ENCODE measurements at regions not wholly inside any gene's neighbourhood (a gene's known extent, or its start where the extent isn't known, plus 50 kb on each side); places are given as distances from the start of the nearest gene placed in this dataset.

- DNase-seq (ENCODE audit: low read depth in 2 of 3, low spot score in 2 of 3), result no peak
Measured at GRCh38 chr6:97557355-97557754, 274.3 kb upstream of the MMS22L start.

DNA sequence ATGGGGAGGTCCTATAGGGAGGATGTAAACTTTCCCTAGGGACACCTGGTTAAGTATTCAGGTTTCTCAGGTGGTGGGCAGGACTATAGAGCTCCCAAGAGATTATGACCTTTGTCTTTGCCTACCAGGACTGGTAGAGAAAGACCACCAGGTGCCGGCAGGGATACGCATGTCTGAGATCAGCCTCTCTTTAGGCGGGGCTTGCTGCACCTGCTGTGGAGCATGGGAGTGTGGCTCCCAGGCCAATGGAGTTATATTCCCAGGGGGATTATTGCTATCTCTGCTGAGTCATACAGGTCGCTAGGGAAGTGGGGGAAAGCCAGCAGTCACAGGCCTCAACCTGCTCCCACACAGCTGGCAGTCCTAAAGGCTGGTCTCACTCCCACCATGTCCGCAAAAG is 280.5 kb upstream of the MMS22L start:
- DNase-seq (ENCODE audit: low read depth in 2 of 3, low spot score in 2 of 3), result no peak

DNA sequence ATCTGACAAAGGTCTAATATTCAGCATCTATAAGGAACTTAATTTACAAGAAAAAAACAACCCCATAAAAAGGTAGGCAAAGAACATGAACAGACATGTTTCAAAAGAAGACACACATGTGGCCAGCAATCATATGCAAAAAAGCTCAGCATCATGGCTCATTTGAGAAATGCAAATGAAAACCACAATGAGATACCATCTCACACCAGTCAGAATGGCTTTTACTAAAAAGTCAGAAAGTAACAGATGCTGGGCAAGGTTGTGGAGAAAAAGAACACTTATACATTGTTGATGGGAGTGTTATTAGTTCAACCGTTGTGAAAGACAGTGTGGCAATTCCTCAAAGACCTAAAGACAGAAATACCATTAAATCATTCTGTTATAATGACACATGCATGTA is 289.9 kb upstream of the MMS22L start:
- DNase-seq (ENCODE audit: low read depth in 2 of 3, low spot score in 2 of 3), result no peak

GRCh38 chr6:97586344-97586743 is 303.3 kb upstream of the MMS22L start:
- no peak for DNase-seq (ENCODE audit: low read depth in 2 of 3, low spot score in 2 of 3)

GRCh38 chr6:97591955-97592354 is 308.9 kb upstream of the MMS22L start:
- no peak for DNase-seq (ENCODE audit: low read depth in 2 of 3, low spot score in 2 of 3)

DNA sequence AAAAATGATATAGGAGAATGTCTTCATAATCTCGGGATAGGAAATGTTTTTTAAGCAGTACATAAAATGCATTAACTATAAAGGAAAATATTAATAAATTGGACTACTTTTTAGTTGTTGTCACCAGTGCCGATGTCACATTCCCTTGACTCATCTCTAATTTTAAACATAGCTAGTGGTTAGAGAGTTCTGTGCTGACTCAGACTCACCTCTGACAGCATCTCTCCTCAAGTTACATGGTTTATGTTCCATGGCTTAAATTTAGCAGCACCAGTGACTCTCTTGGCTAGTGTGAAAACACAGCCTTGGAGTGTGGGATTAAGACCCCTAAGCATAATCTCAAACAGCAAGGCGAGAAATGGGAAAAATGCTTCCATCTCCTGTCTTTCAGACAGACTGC is 311.8 kb upstream of the MMS22L start:
- no peak for DNase-seq (ENCODE audit: low read depth in 2 of 3, low spot score in 2 of 3)

GRCh38 chr6:97621111-97621510 is 338.1 kb upstream of the MMS22L start:
- DNase-seq (ENCODE audit: low read depth in 2 of 3, low spot score in 2 of 3), result no peak

GRCh38 chr6:97626671-97627441 is 343.8 kb upstream of the MMS22L start:
- DNase-seq (ENCODE audit: low read depth in 2 of 3, low spot score in 2 of 3), result no peak

DNA sequence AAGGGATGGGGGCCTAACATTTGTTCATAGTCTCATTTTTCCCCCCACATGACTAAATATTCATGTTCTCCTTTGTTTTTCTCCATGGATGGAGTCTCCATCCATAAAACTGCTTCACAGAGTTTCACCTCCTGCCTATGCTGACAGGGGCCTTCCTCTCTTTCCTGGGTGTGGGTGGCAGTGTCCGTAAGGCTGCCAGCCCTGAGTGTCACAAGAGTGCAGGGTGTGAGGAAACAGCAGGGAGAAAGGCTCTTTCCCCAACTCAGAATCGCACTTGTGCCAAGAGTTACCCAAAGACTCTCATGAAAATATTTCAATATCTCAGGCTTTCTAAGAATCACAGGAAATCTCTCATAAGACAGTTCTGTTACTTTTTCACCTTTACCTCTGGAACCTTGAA is 346.2 kb upstream of the MMS22L start:
- no peak for DNase-seq (ENCODE audit: low read depth in 2 of 3, low spot score in 2 of 3)

- no peak for DNase-seq (ENCODE audit: low read depth in 2 of 3, low spot score in 2 of 3)
Measured at GRCh38 chr6:97630604-97631003, 347.6 kb upstream of the MMS22L start.

- DNase-seq (ENCODE audit: low read depth in 2 of 3, low spot score in 2 of 3), result no peak
Measured at GRCh38 chr6:97632341-97632740, 349.3 kb upstream of the MMS22L start.

DNA sequence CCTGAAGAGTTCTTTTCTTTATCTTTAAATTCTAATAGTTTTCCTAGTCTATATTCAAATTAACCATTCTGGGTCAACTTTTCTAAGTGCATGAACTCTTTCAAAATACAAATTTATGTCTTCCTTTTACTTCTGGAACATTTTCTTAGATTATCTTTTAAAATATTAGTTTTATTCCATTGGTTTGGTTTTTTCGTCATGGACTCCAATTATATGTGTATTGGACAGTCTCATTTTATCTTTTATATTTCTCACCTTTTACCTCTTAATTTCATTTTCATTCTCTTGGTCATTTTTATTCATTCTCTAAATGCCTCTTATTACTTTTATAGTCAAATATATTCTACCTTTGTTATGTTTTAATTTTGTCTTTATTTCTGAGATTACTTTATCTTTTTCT is 356.7 kb upstream of the MMS22L start:
- DNase-seq (ENCODE audit: low read depth in 2 of 3, low spot score in 2 of 3), result no peak

DNA sequence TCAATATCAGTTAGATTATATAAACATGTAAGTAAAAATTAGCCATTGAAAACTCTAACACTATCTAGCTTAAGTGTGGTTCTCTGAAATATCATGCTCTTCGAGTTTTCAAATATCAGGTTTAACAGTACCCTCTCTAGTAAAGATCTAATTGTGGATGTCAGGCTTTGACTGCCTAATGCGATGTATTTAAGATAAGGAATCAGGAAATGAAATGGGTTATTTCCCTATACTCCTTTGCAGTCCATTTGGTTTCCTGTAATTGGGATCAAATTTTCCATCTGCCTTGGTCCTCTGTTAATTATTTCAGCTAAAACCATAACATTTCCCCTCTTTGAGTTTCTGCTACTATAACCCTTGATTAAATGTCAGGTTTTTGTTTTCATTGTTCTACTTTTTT is 361.3 kb upstream of the MMS22L start:
- DNase-seq (ENCODE audit: low read depth in 2 of 3, low spot score in 2 of 3), result no peak

DNA sequence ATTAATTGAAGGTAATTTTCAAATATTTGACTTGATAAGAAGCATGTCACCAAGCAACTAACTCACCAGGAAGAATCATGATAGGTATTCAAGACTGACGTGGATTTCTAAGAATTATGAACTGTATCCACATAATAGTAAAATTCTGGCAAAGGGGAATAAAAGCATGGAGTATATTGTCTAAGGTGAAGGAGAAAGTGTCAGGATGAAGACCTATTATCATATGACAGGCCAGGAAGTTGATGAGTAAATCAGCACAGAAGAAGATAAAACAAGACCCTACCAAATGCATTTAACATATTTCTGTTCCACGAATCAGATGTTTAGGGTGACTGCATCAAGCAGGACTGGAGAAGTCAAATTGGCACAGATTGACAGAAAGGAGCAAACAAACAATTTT is 362.7 kb upstream of the MMS22L start:
- DNase-seq (ENCODE audit: low read depth in 2 of 3, low spot score in 2 of 3), result no peak

- DNase-seq (ENCODE audit: low read depth in 2 of 3, low spot score in 2 of 3), result no peak
Measured at GRCh38 chr6:97653076-97653475, 370.1 kb upstream of the MMS22L start.

DNA sequence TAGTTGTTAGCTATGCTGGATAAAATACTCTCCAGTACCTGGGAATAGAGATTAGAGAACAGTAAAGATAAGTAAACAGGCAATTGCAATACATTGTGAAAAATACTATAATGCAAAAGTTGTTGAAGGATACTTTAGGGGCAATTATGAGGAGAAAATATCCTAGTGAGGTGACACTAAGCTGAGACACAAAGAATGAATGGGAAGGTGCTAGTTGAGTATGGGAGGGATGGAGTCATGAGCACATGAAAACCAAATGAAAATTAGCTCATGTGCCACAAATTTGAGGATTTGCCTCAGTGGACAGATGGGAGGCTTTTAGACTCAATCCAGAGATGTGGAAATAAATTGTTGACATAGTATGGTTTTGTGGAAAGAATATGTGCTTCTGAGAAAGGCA is 370.5 kb upstream of the MMS22L start:
- no peak for DNase-seq (ENCODE audit: low read depth in 2 of 3, low spot score in 2 of 3)

- DNase-seq (ENCODE audit: low read depth in 2 of 3, low spot score in 2 of 3), result no peak
Measured at GRCh38 chr6:97654674-97655073, 371.7 kb upstream of the MMS22L start.

DNA sequence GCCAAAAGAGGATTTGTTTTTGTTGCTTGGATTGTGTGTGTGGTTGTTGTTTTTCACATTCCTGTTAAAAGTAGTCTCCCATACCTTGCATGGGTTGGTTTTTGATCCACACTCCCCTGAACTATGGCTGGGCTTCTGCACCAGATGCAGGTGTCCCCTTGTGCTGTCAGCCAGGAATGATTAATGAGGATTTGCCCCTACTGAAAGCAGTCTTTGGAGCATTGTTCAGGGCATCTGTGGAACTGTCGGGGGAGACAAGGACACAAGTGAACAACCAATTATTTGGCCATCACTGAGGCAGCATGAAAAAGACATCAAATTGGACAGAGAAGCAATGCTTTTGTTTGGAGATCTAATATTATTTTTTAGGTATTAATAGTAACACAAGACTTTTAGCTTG is 373.2 kb upstream of the MMS22L start:
- no peak for DNase-seq (ENCODE audit: low read depth in 2 of 3, low spot score in 2 of 3)

DNA sequence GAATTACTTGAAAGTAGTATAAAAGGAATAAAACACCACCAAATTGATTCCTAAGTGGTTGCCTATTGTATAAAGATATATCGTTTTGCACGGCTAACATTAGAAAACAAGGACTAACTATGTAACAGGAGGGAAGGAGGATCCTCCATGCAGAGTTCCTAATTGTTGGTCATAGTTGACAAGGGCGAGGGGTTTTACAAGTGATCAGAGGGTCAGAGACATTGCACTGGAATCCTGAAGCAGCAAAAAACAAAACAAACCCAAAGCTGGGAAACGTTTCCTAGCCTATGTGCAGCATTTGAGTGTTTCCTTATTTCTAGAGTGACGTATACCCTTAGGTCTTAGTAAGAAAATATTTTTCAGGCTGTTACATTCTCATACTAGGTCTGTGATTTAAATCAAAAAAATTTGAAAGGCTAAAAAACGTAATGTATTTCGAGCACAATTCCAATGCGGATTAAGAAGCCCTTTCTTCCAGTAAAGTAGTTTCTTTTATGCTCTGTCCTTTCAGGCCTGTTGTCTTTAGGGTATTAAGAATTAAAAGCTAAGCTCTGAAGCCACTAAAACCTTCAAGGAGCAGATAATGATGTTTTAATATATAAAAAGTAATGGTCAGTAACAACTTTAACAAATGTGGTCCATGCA is 373.8 kb upstream of the MMS22L start:
- DNase-seq (ENCODE audit: low read depth in 2 of 3, low spot score in 2 of 3), result no peak

- DNase-seq (ENCODE audit: low read depth in 2 of 3, low spot score in 2 of 3), result no peak
Measured at GRCh38 chr6:97658090-97658489, 375.1 kb upstream of the MMS22L start.

GRCh38 chr6:97663252-97663651 is 380.2 kb upstream of the MMS22L start:
- DNase-seq (ENCODE audit: low read depth in 2 of 3, low spot score in 2 of 3), result no peak

GRCh38 chr6:97665446-97665845 is 382.4 kb upstream of the MMS22L start:
- no peak for DNase-seq (ENCODE audit: low read depth in 2 of 3, low spot score in 2 of 3)

DNA sequence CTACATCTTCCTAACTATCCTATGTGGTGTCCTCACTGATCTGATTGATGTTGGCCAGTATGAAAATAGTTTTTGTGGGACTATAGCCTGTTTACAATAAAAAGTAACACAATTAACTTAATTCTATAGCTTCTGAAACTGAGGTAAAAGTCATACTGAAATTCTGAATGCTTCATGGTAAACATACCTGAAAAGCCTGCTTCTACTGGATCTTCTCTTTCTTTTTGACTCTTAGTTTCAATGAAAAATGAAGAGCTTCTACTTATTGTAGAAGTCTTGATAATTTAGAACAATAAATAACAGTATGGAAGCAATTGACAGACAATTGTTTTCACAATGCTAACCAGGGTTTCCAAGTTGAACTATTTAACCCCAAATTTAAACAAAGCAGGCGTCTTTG is 383.9 kb upstream of the MMS22L start:
- no peak for DNase-seq (ENCODE audit: low read depth in 2 of 3, low spot score in 2 of 3)
